Activated CD4-positive, alpha-beta T cell treated with anti-CD3 and anti-CD28 coated beads for 4 hours (primary cell): ENCODE measurements at regions not wholly inside any gene's neighbourhood (a gene's known extent, or its start where the extent isn't known, plus 50 kb on each side); places are given as distances from the start of the nearest gene placed in this dataset.
"Not testable (repeated sequence)": the region's sequence is repeated elsewhere in the genome, so short reads cannot be mapped to it uniquely, and the experiment has no call there.

Experiments
- DNase-seq, 2 donors: peaks; one replicate each; pipeline ENCODE4 v3.0.0-alpha.2; 2020

- not testable (repeated sequence) for DNase-seq
Measured at GRCh38 chr9:41754403-41754802, 374.8 kb downstream of the CNTNAP3B start.

- not testable (repeated sequence) for DNase-seq
Measured at GRCh38 chr9:41741897-41742296, 387.3 kb downstream of the CNTNAP3B start.

GRCh38 chr9:41741173-41741572 lies 388.1 kb downstream of the CNTNAP3B start:
- not testable (repeated sequence) for DNase-seq

- DNase-seq = not testable (repeated sequence)
Measured at GRCh38 chr9:41738681-41739080, 390.5 kb downstream of the CNTNAP3B start.

- not testable (repeated sequence) for DNase-seq
Measured at GRCh38 chr9:41699190-41699589, 430.0 kb downstream of the CNTNAP3B start.

- not testable (repeated sequence) for DNase-seq
Measured at GRCh38 chr9:41697080-41697479, 432.1 kb downstream of the CNTNAP3B start.

GRCh38 chr9:41679312-41679711 lies 449.9 kb downstream of the CNTNAP3B start:
- DNase-seq = not testable (repeated sequence)

- DNase-seq = not testable (repeated sequence)
Measured at GRCh38 chr9:41663497-41664036, 465.7 kb downstream of the CNTNAP3B start.

GRCh38 chr9:41658706-41659105 lies 469.6 kb upstream of the ZNG1F start:
- not testable (repeated sequence) for DNase-seq

- DNase-seq = not testable (repeated sequence)
Measured at GRCh38 chr9:41658116-41658515, 469.0 kb upstream of the ZNG1F start.

GRCh38 chr9:41657141-41657540 lies 468.0 kb upstream of the ZNG1F start:
- DNase-seq = not testable (repeated sequence)

GRCh38 chr9:41655071-41655554 lies 466.0 kb upstream of the ZNG1F start:
- peak; percentile 6 to 19 for DNase-seq

- not testable (repeated sequence) for DNase-seq
Measured at GRCh38 chr9:41654349-41654748, 465.2 kb upstream of the ZNG1F start.

GRCh38 chr9:41653560-41654340 lies 464.6 kb upstream of the ZNG1F start:
- DNase-seq = peak in 1 of 2 donors; percentile 4

- not testable (repeated sequence) for DNase-seq
Measured at GRCh38 chr9:41652800-41653199, 463.7 kb upstream of the ZNG1F start.

GRCh38 chr9:41652100-41652713 lies 463.1 kb upstream of the ZNG1F start:
- not testable (repeated sequence) for DNase-seq

- DNase-seq = not testable (repeated sequence)
Measured at GRCh38 chr9:41650086-41650485, 461.0 kb upstream of the ZNG1F start.

GRCh38 chr9:41648564-41648963 lies 459.4 kb upstream of the ZNG1F start:
- DNase-seq = peak in 1 of 2 donors; percentile 1

- DNase-seq = not testable (repeated sequence)
Measured at GRCh38 chr9:41646246-41646645, 457.1 kb upstream of the ZNG1F start.

- peak in 1 of 2 donors; percentile 45 for DNase-seq
Measured at GRCh38 chr9:41643571-41644279, 454.6 kb upstream of the ZNG1F start.

GRCh38 chr9:41633726-41634125 lies 444.6 kb upstream of the ZNG1F start:
- DNase-seq = not testable (repeated sequence)

- DNase-seq = not testable (repeated sequence)
Measured at GRCh38 chr9:41623666-41624065, 434.5 kb upstream of the ZNG1F start.

- not testable (repeated sequence) for DNase-seq
Measured at GRCh38 chr9:41619254-41619653, 430.1 kb upstream of the ZNG1F start.
